Retina (tissue), 1 donor: ENCODE measurements at regions not wholly inside any gene's neighbourhood (a gene's known extent, or its start where the extent isn't known, plus 50 kb on each side); places are given as distances from the start of the nearest gene placed in this dataset.

Source experiments
- DNase-seq: peaks from one replicate; pipeline ENCODE4 v3.0.0-alpha.2; 2016

DNA sequence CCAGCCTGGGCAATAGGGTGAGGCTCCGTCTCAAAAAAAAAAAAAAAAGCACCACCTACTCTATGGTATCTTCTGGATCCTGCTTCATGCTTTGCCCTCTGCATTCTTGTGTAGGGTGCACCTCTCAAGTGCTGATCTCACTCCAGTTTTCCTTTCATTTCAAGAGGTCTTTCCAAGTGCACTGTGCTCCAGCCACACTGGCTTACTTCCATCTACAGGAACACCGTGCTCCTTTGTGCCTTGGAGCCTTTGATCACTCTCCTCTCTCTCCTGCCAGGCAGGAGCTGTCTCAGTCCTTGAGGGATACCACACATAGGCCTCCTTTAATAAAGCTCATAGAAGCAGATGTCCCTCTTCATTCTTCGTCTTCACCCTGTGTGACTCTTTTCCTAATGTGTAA lies 55.4 kb upstream of the GREM2 start:
- no peak for DNase-seq

GRCh38 chr1:240666568-240667198 lies 54.7 kb upstream of the GREM2 start:
- DNase-seq = no peak

DNA sequence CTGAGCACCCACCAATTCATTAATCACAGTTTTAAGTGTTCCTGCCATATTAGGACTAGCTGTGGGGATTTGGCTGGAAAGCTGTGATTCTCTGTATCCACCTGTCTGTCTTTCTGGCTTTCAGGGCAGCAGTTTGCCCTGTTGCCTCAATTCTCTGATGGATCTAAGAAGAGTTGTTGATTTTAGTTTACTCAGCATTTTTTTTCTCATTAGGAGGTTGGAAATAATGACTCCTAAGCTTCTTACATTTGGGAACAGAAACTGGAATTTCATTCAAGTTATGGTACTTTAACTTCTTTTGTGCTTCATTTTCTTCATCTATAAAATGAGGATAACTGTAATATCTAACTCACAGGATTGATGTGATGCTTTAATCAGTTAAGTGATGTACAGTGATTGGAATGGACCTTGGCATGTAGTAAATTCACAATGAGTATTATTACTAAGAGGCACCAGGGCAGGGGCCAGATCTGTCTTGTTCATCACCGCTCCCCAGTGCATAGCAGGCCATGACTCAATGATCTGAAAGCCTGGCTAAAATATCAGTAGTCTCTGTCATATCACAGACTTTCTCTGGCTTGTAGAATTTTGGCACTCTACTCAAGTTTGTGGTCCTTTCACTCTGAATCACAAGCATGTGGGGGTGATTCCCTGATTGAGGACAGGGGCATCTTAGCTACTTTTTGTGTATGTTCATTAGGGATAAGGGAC lies 51.4 kb upstream of the GREM2 start:
- DNase-seq = no peak
